GM19468 (cell line): ENCODE measurements at regions not wholly inside any gene's neighbourhood (a gene's known extent, or its start where the extent isn't known, plus 50 kb on each side); places are given as distances from the start of the nearest gene placed in this dataset.

Experiments used
- ATAC-seq: cut with Tn5 transposase; IDR thresholded peaks from one replicate; pipeline ENCODE4 v1.9.1; 2021; ENCODE audit warnings: mild to moderate bottlenecking, moderate library complexity, moderate number of reproducible peaks; ENCODE audit not compliant: unreplicated experiment; ENCODE audit errors: extremely low read depth

DNA sequence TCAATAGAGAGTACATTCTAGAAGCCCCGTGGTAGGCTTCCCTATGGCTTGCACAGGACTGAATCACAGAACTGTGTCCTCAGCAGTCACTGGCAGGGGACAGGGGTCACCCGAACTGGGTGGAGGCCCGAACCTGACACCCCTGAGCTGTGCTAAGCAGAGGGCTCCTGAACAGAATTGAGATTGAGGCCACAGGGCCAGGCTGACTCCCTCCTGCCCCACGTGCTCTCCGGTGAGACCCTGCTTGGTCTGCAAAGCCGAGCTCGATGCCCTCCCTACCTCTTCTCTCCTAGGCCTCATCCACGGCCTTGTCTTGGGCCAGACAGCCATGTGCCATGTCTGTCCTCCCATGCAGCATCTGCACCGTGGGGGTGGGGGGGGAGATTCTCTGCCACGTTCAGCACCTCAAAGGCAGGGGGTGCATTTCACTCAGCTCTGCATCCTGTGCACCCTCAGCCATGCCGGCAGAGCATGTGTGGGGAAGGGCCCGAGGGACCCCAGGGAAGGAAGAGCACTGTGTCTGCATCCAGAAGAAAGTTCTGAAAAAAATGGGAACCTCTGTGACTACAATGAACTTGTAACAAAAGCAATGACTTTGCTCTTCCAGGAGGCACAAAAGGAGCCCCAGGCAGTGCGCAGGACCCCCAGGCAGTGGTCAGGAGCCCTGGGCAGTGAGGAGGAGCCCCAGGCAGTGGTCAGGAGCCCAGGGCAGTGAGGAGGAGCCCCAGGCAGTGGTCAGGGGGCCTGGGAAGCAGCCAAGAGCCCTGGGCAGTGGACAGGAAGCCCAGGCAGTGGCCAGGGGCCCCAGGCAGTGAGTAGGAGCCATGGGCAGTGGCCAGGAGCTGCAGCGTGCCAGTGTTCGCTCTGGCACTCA, 76.7 kb upstream of the SEPTIN5 start:
- ATAC-seq = no peak

DNA sequence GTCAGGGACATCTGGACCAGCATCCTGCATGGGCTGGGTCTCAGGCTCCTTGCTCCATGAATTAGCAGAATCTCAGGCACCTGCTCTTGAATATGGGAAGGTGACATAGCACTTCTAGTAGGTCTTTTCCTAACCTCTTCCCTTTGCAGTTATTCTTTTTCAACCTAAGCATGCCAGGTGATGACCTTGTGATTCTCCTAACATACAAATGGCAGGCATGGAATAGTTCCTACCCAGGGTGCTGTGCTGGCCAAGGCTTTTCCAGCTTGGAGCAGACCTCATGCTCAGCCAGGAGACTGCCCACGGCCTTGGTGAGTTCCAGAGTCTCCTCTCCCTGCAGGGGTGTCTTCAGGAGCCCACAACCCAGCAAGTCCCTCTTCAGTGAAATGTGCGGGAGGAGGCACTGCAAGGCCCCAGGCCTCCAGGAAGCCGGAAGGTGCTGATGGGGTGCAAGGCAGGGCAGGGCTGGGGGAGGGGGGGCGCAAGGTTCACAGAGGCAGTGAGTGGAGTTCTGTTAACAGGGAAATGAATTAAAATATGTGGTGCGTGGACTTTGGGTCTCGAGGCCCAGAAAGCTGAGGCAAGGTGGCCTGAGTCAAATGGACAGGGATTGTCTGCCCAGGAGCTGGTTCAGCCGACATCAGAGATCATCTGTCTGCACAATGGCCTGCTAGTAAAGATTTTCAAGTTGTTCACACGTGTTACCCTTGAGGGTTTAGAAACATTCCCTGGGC, 75.9 kb upstream of the SEPTIN5 start:
- no peak for ATAC-seq

DNA sequence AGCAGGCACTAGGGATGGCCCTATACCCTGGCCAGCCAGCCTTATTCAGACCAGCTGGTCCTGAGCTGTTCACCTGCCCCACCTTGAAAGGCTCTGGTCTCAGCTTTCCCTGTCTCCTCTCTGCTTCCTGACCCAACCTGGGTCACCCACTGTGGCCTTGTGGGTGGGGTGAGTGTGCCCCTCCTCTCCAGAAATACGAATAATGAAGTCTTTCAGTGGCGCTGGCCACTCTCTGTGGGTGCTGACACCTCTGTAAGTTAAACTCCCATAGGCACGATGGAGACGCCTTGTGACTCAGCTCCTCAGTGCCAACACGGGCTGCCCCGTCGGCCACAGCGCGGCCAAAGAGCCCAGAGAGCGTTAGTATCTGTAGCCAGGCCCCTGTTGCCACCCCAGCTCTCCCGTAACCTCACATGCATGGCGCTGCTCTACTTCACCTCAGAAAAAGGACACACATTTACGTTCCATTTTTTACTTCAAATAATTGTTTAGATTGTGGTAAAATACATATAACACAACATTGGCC, 74.6 kb upstream of the SEPTIN5 start:
- ATAC-seq = no peak

DNA sequence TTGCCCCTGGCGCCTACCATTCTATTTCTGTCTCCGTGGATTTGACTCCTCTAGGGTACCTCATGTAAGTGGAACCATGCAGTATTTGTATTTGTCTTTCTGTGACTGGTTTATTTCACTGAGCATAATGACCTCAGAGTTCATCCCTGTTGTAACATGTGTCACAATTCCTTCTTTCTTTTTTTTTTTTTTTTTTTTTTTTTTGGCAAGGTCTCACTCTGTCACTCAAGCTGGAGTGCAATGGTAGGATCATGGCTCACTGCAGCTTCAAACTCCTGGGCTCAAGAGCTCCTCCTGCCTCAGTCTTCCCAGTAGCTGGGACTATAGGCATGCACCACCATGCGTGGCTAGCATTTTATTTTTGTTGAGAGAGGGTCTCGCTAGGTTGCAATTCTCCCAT, 74.0 kb upstream of the SEPTIN5 start:
- no peak for ATAC-seq

DNA sequence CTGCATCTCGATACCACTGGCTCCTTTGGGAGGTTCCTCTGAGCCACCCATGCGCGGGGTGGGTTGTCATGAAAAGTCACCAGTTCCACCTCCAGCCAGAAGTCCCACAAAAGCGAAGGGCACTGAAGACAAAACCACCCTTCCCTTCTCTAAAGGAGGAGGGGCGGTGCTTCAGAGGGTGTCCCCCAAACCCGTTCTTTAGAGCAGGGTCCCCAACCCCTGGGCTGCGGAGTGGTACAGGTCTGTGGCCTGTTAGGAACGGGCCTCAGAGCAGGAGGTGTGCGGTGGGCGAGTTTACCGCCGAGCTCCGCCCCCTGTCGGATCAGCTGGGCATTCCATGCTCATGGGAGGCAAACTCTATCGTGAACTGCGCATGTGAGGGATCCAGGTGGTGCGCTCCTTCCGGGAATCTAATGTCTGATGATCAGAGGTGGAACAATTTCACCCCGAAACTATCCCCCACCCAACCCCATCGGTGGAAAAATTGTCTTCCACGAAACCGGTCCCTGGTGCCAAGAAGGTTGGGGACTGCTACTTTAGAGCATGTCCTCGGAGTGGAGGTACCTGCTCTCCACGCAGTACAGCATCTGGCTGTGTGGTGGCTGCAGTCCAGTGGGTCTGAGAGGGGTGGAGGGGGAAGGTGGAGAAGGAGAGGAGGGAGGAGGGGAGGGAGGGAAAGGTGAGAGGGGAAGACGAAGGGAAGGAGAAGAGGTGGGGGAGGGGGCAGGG, 72.9 kb upstream of the SEPTIN5 start:
- ATAC-seq = no peak

DNA sequence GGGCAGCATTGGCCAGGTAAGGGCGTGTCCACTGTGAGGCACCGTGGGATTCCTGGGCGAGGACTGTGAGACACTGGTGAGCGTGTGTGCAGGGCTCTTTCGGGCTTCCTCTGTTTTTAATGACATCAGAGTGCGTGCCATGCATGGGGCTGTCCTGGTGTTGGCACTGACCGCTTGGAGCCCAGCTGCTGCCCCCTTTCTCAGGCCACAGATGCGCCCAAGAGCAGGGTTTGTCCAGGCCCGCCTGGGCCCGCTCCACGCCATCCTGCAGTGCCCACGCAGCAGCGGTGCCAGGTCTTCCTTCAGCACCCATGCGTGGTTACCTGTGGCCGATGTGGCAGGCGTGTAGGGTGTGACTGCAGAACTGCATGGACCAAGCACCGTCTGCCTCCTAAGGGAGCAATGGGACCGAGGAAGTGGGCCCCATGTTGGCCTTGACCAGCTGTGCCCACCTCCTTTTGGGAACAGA, 72.3 kb upstream of the SEPTIN5 start:
- no peak for ATAC-seq

DNA sequence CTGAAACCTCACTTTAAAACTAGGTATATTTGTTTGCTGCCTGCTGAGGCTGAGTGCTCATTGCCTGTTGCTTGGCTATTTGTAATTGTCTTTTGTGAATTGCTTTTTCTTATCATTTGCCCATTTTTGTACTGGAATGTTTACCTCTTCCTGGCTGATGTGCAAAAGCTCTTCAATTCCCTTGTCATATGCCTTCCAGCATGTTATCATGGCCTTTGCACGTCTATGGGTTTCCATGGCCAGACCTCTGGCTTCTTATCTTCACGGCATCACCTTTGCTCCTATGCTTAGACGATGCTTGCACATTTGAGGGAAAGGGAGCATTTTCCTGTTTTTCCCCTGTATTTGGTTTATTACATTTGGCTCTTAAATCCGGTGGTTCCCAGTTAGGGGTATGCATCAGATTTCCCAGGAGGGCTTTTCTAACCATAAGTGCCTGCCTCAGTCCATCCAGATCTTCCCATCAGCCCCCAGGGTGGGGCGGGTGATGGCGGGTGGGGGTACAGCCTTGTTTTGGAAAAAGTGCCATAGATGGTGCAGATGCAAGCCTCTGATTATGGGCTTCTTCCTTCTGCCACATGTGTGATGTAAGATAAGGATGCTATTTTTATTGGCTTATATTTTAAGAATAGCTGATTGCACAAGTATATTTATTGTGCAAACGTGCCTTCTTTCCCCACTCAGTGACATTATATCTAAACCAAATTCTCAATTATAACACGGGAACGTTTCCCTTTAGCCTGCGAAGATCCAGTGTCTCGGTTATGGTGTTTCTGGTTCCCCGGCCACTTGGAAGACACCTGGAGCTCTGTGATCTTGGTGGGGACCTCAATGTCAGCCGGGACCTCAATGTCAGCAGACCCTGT, 70.6 kb upstream of the SEPTIN5 start:
- ATAC-seq = no peak

DNA sequence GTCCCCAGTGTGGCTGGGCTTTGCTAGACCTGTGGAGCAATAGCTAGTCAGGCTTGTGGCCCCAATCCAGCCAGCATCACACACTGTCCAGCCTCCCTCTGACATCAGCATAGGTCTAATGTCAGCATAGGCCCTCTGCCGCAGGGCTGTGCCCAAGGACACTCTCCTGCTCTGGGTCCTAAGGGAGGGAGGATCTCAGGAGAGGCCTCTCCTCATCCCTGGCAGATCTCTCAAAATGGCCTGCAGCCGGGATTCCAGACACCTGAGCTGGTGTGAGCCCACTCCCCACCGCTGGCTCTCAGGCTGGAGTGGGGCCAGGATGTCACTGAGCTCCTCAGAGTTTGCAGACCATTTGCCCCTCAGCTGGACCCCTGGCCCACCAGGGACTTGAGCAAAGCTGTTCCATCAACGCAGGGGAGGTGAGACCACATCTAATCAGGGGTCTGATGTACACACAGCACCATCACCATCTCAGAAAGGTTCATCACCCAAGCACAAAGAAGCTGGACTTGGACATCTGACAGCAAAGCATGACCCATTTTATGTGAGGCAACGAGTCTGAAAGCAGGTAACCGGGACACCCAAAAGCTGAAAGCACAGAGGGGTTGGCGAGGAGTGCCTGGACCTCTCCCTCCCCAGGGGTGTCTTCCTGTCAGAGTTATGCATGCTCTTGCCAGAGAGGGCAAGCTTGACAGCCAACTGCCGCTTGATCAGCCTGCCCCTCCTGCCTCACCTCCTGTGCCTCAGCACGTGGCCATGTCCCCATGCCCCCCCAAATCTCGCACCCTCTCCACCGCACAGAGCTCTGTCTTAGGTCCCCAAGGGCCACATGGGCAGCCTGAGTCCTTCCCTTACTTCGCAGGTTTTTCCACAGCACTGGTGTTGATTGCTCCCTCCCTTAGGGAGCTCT, 69.7 kb upstream of the SEPTIN5 start:
- no peak for ATAC-seq

DNA sequence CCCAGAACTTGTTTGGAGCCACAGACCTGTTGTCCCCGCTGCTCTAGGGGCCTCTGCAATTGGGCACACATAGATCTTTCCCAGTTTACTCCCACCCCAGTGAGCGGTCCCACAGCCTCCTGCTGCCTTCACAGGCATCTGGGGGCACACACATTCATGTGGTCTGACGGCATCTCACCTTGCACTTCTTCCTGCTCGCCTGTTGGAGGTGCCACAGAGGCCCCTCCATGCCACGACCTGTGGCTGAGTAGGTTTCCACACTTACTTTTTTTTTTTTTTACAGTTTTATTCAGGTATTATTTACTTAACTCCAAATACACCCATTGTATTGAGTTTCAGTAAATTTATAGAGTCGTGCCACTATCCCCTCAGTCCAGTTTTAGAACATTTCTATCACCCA, 68.9 kb upstream of the SEPTIN5 start:
- no peak for ATAC-seq

DNA sequence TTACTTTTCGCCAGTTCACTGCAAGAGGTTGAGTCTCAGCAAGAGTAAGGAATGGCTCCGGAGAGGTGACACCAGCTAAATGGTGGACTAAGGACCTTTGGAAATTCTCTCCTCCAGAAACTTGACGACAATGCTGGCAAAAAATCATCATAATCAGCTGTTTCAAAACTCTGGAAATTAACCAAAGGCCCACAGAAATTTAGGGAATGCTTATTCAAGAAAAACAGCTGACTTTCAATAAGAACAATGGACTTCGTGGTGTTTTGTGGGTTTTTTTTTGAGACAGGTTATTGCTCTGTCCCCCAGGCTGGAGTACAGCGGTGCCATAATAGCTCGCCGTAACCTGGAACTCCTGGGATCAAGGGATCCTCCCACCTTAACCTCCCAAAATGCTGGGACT, 68.4 kb upstream of the SEPTIN5 start:
- ATAC-seq = no peak

DNA sequence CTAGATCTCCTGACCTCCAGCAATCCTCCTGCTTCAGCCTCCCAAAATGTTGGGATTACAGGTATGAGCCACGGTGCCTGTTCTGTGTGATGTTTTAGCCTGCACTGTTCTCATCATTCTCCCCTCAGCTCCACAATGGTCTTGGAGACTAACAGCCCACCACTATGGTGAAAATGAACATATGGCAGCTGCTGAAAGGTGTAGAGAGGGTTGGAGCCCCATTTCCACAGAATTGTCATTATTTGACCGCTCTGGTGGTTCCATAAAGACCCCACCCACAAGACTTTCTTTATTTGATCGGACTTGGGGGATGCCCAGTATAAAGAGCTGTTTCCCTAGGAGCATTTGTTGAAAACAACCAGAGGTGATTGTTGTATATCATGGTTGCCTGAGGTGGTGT, 67.9 kb upstream of the SEPTIN5 start:
- ATAC-seq = no peak

DNA sequence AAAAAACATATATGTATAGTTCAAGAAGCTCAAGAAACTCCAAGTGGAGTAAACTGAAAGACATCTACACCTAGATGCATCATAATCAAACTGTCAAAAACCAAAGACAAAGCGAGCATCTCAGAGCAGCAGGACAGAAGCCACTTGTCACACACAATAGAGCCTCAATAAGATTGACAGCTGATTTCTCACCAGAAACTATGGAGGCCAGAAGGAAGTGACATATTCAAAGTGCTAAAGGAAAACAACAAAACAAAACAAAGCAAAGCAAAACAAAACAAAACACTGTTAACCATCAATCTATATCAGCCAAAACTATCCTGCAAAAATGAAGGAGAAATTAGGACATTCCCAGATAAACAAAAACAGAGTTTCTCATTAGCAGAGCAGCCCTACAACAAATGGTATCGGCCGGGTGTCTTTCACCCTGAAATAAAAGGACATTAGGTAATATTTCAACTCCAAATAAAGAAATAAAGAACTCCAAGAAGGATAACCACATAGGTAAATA, 65.8 kb upstream of the SEPTIN5 start:
- ATAC-seq = no peak

DNA sequence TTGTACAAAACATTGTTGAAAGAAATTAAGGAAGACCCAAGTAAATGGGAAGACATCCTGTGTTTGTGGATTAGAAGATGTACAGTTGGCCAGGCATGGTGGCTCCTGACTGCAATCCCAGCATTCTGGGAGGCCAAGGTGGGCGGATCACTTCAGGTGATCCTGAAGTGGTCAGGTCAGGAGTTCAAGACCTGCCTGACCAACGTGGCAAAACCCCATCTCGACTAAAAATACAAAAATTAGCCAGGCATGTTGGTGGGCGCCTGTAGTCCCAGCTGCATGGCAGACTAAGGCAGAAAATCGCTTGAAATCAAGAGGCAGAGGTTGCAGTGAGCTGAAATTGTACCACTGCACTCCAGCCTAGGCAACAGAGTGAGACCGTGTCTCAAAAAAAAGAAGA, 62.0 kb upstream of the SEPTIN5 start:
- no peak for ATAC-seq

DNA sequence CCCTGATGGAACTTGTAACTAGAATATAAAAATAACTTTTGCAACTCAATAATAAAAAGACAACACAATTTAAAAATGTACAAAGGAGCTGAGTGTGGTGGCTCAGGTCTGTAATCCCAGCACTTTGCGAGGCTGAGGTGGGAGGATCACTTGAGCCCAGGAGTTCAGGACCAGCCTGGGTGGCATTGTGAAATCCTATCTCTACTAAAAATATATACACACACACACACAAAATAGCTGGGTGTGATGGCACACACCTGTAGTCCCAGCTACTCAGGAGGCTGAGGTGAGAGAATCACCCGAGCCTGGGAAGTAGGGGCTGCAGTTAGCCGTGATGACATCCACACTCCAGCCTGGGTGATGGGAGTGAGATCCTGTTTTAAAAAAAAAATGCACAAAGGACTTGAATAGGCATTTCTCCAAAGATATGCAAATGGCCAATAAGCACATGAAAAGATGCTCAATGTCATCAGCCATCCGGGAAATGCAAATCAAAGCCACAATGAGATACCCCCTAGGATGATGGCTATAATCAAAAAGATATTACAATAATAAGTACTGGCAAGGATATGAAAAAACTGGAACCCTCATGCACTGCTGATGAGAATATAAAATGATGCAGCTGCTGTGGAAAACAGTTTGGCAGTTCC, 59.8 kb upstream of the SEPTIN5 start:
- ATAC-seq = no peak

DNA sequence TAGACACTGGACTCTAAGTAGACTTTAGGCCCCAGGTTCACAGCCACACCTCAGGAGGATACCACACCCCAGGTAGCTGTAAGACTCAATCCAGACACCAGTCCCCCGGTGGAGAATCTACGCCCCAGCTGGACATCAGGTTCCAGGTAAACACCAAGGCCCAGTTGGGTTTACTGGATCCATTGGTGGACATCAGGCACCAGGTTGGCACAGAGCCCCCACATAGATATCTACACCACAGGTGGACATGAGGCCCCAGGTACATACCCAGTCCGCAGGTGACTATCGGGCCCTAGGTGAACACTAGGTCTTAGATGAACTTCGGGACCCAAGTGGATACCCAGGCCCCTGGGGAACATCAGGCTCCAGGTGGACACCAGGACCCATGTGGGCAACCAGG, 58.9 kb upstream of the SEPTIN5 start:
- no peak for ATAC-seq

DNA sequence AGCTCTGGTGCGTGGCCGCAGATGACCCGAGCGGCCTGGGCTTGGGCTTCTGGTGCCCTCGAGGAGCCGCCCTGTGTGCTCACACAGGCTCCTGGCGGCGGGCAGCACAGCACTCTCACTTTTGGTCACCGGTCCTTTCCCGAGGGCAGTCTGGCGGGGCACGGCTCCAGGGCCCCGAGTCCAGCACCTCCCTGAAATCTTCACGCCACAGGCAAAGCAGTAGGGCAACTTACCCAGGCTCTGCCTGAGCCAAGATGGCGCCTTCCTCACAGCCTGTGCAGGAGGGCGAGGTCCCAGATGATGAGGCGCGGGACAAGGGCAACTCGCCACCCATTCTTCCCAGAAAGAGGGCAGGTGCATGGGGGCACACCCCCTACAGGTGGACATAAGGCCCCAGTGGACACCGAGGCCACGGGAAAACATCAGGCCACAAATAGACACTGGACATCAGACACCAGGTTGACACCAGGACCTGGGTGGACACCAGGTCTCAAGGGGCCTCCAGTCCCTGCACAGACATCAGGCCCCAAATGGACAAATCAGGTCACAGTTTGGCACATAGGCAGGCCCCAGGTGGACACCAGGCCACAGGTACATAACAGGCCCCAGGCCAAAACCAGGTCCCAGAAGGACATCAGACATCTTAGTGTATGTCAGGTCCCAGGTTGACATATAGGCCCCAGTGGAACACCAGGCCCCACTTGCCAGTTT, 57.6 kb upstream of the SEPTIN5 start:
- ATAC-seq = no peak

DNA sequence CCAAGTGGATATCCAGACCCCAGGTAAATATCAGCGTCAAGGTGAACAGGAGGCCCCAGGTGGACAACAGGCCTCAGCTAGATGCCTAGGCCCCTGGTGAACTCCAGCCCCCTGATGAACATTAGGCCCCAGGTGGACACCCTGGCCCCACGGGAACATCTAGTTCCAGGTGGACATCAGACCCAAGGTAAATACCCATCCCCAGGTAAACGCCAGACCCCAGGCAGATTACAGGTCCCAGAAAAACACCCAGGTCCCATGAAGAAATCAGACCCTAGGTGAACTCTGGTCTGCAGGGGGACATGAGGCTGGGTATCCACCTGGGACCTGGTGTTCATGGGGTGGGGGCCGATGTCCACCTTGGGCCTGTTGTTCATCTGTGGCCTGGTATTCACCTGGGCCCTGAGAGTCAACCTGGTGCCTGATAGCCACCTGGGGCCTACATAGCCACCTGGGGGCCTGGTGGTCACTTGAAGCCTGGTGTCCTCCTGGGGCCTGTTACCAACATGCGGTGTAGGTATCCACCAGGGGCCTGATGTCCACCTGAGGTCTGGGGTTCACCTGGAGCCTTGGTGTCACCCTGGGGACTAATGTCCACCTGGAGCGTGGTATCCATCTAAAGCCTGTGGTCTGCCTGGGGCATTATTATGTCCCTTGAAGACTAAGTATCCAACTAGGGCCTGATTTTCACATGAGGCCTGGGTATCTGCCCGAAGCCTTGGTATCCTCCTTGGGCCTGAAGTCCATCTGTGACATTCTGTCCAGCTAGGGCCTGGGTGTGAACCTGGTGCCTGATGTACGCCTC, 56.8 kb upstream of the SEPTIN5 start:
- ATAC-seq = no peak
